ENCODE measurements at regions not wholly inside any gene's neighbourhood (a gene's known extent, or its start where the extent isn't known, plus 50 kb on each side); places are given as distances from the start of the nearest gene placed in this dataset.

DNA sequence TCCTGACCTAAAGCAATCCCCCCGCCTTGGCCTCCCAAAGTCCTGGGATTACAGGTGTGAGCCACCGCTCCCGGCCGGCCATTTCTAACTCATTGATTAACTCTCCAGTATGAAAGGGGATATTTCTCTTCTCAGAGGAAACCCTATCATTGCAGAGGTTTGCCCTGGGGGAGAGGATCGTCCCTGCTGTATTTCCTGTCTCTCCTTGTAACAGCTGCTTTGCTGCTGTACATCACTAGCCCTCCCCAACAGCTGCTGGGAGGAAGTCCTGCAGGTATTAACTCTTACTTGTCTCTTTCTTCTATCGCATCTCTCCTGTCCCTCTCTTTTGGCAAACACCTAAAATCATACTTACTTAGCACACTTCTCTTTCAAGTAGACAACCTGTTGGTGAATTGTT lies 219.0 kb upstream of the DSEL start:
- TF ChIP-seq, protein P1, sequence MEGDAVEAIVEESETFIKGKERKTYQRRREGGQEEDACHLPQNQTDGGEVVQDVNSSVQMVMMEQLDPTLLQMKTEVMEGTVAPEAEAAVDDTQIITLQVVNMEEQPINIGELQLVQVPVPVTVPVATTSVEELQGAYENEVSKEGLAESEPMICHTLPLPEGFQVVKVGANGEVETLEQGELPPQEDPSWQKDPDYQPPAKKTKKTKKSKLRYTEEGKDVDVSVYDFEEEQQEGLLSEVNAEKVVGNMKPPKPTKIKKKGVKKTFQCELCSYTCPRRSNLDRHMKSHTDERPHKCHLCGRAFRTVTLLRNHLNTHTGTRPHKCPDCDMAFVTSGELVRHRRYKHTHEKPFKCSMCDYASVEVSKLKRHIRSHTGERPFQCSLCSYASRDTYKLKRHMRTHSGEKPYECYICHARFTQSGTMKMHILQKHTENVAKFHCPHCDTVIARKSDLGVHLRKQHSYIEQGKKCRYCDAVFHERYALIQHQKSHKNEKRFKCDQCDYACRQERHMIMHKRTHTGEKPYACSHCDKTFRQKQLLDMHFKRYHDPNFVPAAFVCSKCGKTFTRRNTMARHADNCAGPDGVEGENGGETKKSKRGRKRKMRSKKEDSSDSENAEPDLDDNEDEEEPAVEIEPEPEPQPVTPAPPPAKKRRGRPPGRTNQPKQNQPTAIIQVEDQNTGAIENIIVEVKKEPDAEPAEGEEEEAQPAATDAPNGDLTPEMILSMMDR (IDR thresholded peaks at IDR 0.05; ENCODE audit: control extremely low read depth in 1 of 3, insufficient read depth in 1 of 3, low read depth in 1 of 3, low read length in 3 of 3), result no peak
- TF ChIP-seq RNF2 (IDR thresholded peaks at IDR 0.05; ENCODE audit: borderline replicate concordance, low read depth, low read length, missing control alignments, poor library complexity, severe bottlenecking) (no peak), EZH2 (IDR thresholded peaks at IDR 0.05; ENCODE audit: low read depth, low read length, severe bottlenecking) (no peak), RXRA (IDR thresholded peaks at IDR 0.05; ENCODE audit: insufficient read depth, low read depth, low read length) (no peak), EP300 (IDR thresholded peaks at IDR 0.05; ENCODE audit: borderline replicate concordance in 1 of 2, low read depth in 2 of 2, low read length in 2 of 2) (no peak), POLR2AphosphoS5 (IDR thresholded peaks at IDR 0.05; ENCODE audit: low read depth, low read length) (no peak), BCL11A (IDR thresholded peaks at IDR 0.05; ENCODE audit: low read depth in 2 of 2, low read length in 2 of 2) (no peak), BRCA1 (IDR thresholded peaks at IDR 0.05; ENCODE audit: low read depth, low read length) (no peak), HDAC6 (IDR thresholded peaks at IDR 0.05; ENCODE audit: low read depth, low read length) (no peak)
- TF ChIP-seq, protein P2, sequence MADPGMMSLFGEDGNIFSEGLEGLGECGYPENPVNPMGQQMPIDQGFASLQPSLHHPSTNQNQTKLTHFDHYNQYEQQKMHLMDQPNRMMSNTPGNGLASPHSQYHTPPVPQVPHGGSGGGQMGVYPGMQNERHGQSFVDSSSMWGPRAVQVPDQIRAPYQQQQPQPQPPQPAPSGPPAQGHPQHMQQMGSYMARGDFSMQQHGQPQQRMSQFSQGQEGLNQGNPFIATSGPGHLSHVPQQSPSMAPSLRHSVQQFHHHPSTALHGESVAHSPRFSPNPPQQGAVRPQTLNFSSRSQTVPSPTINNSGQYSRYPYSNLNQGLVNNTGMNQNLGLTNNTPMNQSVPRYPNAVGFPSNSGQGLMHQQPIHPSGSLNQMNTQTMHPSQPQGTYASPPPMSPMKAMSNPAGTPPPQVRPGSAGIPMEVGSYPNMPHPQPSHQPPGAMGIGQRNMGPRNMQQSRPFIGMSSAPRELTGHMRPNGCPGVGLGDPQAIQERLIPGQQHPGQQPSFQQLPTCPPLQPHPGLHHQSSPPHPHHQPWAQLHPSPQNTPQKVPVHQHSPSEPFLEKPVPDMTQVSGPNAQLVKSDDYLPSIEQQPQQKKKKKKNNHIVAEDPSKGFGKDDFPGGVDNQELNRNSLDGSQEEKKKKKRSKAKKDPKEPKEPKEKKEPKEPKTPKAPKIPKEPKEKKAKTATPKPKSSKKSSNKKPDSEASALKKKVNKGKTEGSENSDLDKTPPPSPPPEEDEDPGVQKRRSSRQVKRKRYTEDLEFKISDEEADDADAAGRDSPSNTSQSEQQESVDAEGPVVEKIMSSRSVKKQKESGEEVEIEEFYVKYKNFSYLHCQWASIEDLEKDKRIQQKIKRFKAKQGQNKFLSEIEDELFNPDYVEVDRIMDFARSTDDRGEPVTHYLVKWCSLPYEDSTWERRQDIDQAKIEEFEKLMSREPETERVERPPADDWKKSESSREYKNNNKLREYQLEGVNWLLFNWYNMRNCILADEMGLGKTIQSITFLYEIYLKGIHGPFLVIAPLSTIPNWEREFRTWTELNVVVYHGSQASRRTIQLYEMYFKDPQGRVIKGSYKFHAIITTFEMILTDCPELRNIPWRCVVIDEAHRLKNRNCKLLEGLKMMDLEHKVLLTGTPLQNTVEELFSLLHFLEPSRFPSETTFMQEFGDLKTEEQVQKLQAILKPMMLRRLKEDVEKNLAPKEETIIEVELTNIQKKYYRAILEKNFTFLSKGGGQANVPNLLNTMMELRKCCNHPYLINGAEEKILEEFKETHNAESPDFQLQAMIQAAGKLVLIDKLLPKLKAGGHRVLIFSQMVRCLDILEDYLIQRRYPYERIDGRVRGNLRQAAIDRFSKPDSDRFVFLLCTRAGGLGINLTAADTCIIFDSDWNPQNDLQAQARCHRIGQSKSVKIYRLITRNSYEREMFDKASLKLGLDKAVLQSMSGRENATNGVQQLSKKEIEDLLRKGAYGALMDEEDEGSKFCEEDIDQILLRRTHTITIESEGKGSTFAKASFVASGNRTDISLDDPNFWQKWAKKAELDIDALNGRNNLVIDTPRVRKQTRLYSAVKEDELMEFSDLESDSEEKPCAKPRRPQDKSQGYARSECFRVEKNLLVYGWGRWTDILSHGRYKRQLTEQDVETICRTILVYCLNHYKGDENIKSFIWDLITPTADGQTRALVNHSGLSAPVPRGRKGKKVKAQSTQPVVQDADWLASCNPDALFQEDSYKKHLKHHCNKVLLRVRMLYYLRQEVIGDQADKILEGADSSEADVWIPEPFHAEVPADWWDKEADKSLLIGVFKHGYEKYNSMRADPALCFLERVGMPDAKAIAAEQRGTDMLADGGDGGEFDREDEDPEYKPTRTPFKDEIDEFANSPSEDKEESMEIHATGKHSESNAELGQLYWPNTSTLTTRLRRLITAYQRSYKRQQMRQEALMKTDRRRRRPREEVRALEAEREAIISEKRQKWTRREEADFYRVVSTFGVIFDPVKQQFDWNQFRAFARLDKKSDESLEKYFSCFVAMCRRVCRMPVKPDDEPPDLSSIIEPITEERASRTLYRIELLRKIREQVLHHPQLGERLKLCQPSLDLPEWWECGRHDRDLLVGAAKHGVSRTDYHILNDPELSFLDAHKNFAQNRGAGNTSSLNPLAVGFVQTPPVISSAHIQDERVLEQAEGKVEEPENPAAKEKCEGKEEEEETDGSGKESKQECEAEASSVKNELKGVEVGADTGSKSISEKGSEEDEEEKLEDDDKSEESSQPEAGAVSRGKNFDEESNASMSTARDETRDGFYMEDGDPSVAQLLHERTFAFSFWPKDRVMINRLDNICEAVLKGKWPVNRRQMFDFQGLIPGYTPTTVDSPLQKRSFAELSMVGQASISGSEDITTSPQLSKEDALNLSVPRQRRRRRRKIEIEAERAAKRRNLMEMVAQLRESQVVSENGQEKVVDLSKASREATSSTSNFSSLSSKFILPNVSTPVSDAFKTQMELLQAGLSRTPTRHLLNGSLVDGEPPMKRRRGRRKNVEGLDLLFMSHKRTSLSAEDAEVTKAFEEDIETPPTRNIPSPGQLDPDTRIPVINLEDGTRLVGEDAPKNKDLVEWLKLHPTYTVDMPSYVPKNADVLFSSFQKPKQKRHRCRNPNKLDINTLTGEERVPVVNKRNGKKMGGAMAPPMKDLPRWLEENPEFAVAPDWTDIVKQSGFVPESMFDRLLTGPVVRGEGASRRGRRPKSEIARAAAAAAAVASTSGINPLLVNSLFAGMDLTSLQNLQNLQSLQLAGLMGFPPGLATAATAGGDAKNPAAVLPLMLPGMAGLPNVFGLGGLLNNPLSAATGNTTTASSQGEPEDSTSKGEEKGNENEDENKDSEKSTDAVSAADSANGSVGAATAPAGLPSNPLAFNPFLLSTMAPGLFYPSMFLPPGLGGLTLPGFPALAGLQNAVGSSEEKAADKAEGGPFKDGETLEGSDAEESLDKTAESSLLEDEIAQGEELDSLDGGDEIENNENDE (IDR thresholded peaks at IDR 0.05; ENCODE audit: insufficient replicate concordance, low read length), result no peak
